HepG2 (cell line): ENCODE measurements at regions not wholly inside any gene's neighbourhood (a gene's known extent, or its start where the extent isn't known, plus 50 kb on each side); places are given as distances from the start of the nearest gene placed in this dataset.

Source experiments
- ATAC-seq: fragments of 200-7000 bp; cut with Tn5 transposase; 3 replicates; pipeline ENCODE4 v1.9.1; 2020; ENCODE audit warnings: mild to moderate bottlenecking, moderate library complexity
- BruUV-seq: library from RNA; stranded (reverse); fragments of 400-500 nt; replicated peaks from 2 replicates; lab custom pipeline; 2021; lab: Mats Ljungman, UMichigan
- CTCF ChIA-PET: fragments of 300-600 bp; formaldehyde crosslinking; extraction: SDS; loops from one replicate; lab custom pipeline; 2021; ENCODE audit warnings: low total read pairs, inconsistent platforms, low intra/inter-chr PET ratio; lab: Yijun Ruan, JAX
- POLR2A ChIA-PET: fragments of 350-600 bp; sonication (Branson Sonifier 250); formaldehyde crosslinking; loops from one replicate; lab custom pipeline; 2020; ENCODE audit warnings: antibody characterized with exemption, inconsistent platforms; lab: Yijun Ruan, JAX
- DNase-seq: peaks from one replicate; pipeline ENCODE4 v3.0.0-alpha.2; 2015; ENCODE audit warnings: low spot score
- FAIRE-seq: peaks from 3 replicates; lab custom pipeline; 2011; peaks lifted over from hg19 to GRCh38; lab: Jason Lieb, UNC
- H2AFZ ChIP-seq: one replicate; pipeline ENCODE4 v1.6.1; 2011; ENCODE audit warnings: low read length, inconsistent platforms
- H3K27ac ChIP-seq: fragments of 300-600 bp; 3 replicates; pipeline ENCODE4 v1.8.0; 2011; ENCODE audit warnings: mixed run types, mild to moderate bottlenecking, mixed read lengths, low read length, inconsistent platforms; ENCODE audit not compliant: insufficient read depth; ENCODE audit errors: extremely low read length
- H3K27me3 ChIP-seq, 2 experiments: fragments of 200-600 bp in 1 of 2; 2 replicates in 1 of 2; 3 replicates in 1 of 2; pipeline versions ENCODE4 v1.6.0 to v1.8.0; 2011; ENCODE audit warnings: low read length in 2 of 2, mild to moderate bottlenecking in 2 of 2, moderate library complexity in 2 of 2, inconsistent platforms in 1 of 2; ENCODE audit not compliant: insufficient read depth in 2 of 2, control insufficient read depth in 1 of 2
- H3K36me3 ChIP-seq, 2 experiments: fragments of 200-600 bp in 1 of 2; replicated peaks in 1 of 2; 2 replicates in 1 of 2; 3 replicates in 1 of 2; pipeline versions ENCODE4 v1.5.1 to v1.8.0; 2011; ENCODE audit warnings: low read length in 2 of 2, inconsistent platforms in 1 of 2; ENCODE audit not compliant: insufficient read depth in 2 of 2, control insufficient read depth in 1 of 2
- H3K4me1 ChIP-seq: 2 replicates; pipeline ENCODE4 v1.5.1; 2012; ENCODE audit warnings: low read length, inconsistent platforms; ENCODE audit not compliant: insufficient read depth
- H3K4me2 ChIP-seq: 2 replicates; pipeline ENCODE4 v1.6.0; 2011; ENCODE audit warnings: low read depth, low read length, inconsistent platforms
- H3K4me3 ChIP-seq, 3 experiments: fragments of 200-600 bp in 1 of 3; sonication (generic), shearing (Covaris generic) in 1 of 3; replicated peaks in 1 of 3; 2 replicates each; pipeline ENCODE4 v1.5.1; 2011 to 2016; ENCODE audit warnings: low read length in 3 of 3, inconsistent platforms in 2 of 3, low read depth in 2 of 3, mild to moderate bottlenecking in 2 of 3, control low read depth in 1 of 3, mixed read lengths in 1 of 3; ENCODE audit not compliant: insufficient read depth in 1 of 3
- H3K79me2 ChIP-seq: one replicate; pipeline ENCODE4 v1.6.1; 2011; ENCODE audit warnings: low read length, inconsistent platforms; ENCODE audit not compliant: insufficient read depth
- H3K9ac ChIP-seq: 2 replicates; pipeline ENCODE4 v1.6.0; 2011; ENCODE audit warnings: mild to moderate bottlenecking, low read depth, low read length, inconsistent platforms; ENCODE audit not compliant: insufficient read depth
- H3K9me3 ChIP-seq: 2 replicates; pipeline ENCODE4 v1.5.1; 2012; ENCODE audit warnings: mild to moderate bottlenecking, low read length
- H4K20me1 ChIP-seq: 2 replicates; pipeline ENCODE4 v1.6.0; 2011; ENCODE audit warnings: inconsistent platforms, mild to moderate bottlenecking, low read length, moderate library complexity; ENCODE audit not compliant: insufficient read depth
- BHLHE40 ChIP-seq: IDR thresholded peaks from 2 replicates; pipeline ENCODE4 v1.6.1; 2011; ENCODE audit warnings: low read length, improper control_type of control experiment
- ETV6 ChIP-seq: sonication (generic); formaldehyde crosslinking; conservative IDR thresholded peaks from 2 replicates; pipeline ENCODE4 v1.4.0; 2020; ENCODE audit warnings: missing genetic modification reagents
- NFKB2 ChIP-seq: sonication (generic); formaldehyde crosslinking; IDR thresholded peaks from 2 replicates; pipeline ENCODE4 v1.4.0; 2020; ENCODE audit warnings: missing genetic modification reagents, borderline replicate concordance
- PRDM10 ChIP-seq: sonication (generic); formaldehyde crosslinking; IDR thresholded peaks from 2 replicates; pipeline ENCODE4 v1.4.0; 2020; ENCODE audit warnings: low read depth, missing genetic modification reagents
- SKIL ChIP-seq: sonication (generic); formaldehyde crosslinking; IDR thresholded peaks from 2 replicates; pipeline ENCODE4 v1.8.0; 2022; ENCODE audit warnings: missing genetic modification reagents, mild to moderate bottlenecking, moderate library complexity, borderline replicate concordance
- SMARCE1 ChIP-seq: fragments of 450-650 bp; IDR thresholded peaks from 2 replicates; pipeline ENCODE4 v1.6.1; 2017; ENCODE audit warnings: borderline replicate concordance
- TAF1 ChIP-seq: sonication (generic); formaldehyde crosslinking; IDR thresholded peaks from 2 replicates; pipeline ENCODE4 v1.4.0; 2020; ENCODE audit warnings: missing genetic modification reagents
- TRIM22 ChIP-seq: fragments of 450-650 bp; IDR thresholded peaks from 2 replicates; pipeline ENCODE4 v1.6.1; 2017
- ZNF431 ChIP-seq: sonication (generic); formaldehyde crosslinking; IDR thresholded peaks from 2 replicates; pipeline ENCODE4 v1.9.0; 2022; ENCODE audit warnings: missing genetic modification reagents, low read depth, mild to moderate bottlenecking, borderline replicate concordance
- WGBS: methylation state at CpG from one replicate; pipeline ENCODE4 v1.1.6; 2017; ENCODE audit warnings: low lambda C conversion rate; 5-methylcytosine and 5-hydroxymethylcytosine counted together
- in situ Hi-C: cut with HindIII; loops from 2 replicates; pipeline ENCODE4 v1.10.0; 2017; ENCODE audit warnings: low pct_unique_long_range_greater_than_20kb; ENCODE audit not compliant: extremely low pct_ligation_motif_present
- intact Hi-C: fragments of 100-400 bp; cut with micrococcal nuclease; formaldehyde crosslinking; loops from one replicate; pipeline ENCODE4 v1.10.0; 2022; ENCODE audit not compliant: unreplicated experiment

- FAIRE-seq (no peak), DNase-seq (no peak), ATAC-seq (no peak)
- ChIA-PET CTCF (no interaction called here), POLR2A (no interaction called here)
- H2AFZ ChIP-seq = no peak overlapping the region
- no peaks in the 10 kb centered on the region for H3K4me1 ChIP-seq
- H3K79me2 ChIP-seq = no peaks in the 10 kb centered on the region
- intact Hi-C loops (no loop called here), in situ Hi-C loops (no loop called here)
- H4K20me1 ChIP-seq = no peaks in the 10 kb centered on the region
- H3K27me3 ChIP-seq = 0 out of 5 replicates have a peak, but pooled peaks cover 0 to 7% of the 10 kb centered on the region in 2 experiments
- H3K27ac ChIP-seq = no peak overlapping the region
- H3K36me3 ChIP-seq = no peaks in the 10 kb centered on the region
- H3K4me3 ChIP-seq = no peak overlapping the region
- no peaks in the 10 kb centered on the region for H3K9me3 ChIP-seq
- no peak overlapping the region for H3K4me2 ChIP-seq
- BruUV-seq = no TSS peak
- WGBS = 4% methylated on average over 5 of the region's 5 CpGs
- H3K9ac ChIP-seq = no peak overlapping the region
- TF ChIP-seq PRDM10 (CRISPR knock-in tag) = no peak
- TF ChIP-seq TAF1 = no peak
- no peak for TF ChIP-seq ETV6 (CRISPR knock-in tag)
- TF ChIP-seq TRIM22 = no peak
- TF ChIP-seq SKIL (CRISPR knock-in tag) = no peak
- TF ChIP-seq BHLHE40 = no peak
- no peak for TF ChIP-seq ZNF431 (CRISPR knock-in tag)
- no peak for TF ChIP-seq NFKB2 (CRISPR knock-in tag)
- no peak for TF ChIP-seq SMARCE1
These were observed 231.8 kb upstream of the RREB1 start for GRCh38 chr6:6875818-6876470.
